ENCODE measurements at regions not wholly inside any gene's neighbourhood (a gene's known extent, or its start where the extent isn't known, plus 50 kb on each side); places are given as distances from the start of the nearest gene placed in this dataset.

- TF ChIP-seq CTCF (IDR thresholded peaks at IDR 0.05; ENCODE audit: low read length) (no peak), EZH2 (optimal IDR thresholded peaks at IDR 0.05; ENCODE audit: low read depth, low read length) (no peak)
Measured at GRCh38 chr18:2087877-2088673, 483.2 kb downstream of the METTL4 start.
